Skin of body (tissue), 1 donor: ENCODE measurements at regions not wholly inside any gene's neighbourhood (a gene's known extent, or its start where the extent isn't known, plus 50 kb on each side); places are given as distances from the start of the nearest gene placed in this dataset.

Source experiments
- DNase-seq: peaks from one replicate; lab custom pipeline; 2025; lab: John Stamatoyannopoulos, UW

DNA sequence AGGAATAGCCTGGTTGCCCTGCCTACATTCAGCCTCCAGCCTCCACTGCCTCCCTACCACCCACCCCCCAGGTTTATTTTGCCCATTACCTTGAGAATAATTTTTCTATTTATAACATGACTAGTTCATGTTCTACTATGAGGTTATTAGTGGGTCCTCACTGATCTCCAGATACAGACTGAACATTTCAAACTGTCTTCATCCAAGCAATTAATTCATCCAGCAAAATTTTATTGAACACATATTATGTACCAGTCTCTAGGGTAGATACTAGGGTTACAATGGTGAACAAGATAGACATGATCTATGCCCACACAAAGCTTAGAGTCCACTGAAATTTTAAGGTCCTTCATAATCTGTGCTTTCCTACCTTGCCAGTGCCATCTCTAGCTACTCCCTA is 51.6 kb upstream of the FHIP2A start:
- DNase-seq: no peak

GRCh38 chr10:114771157-114771556 is 50.4 kb upstream of the FHIP2A start:
- DNase-seq: no peak

GRCh38 chr10:114771749-114772148 is 49.8 kb upstream of the FHIP2A start:
- DNase-seq: no peak
